Astrocyte (in vitro differentiated cells and primary cell): ENCODE measurements at regions not wholly inside any gene's neighbourhood (a gene's known extent, or its start where the extent isn't known, plus 50 kb on each side); places are given as distances from the start of the nearest gene placed in this dataset.
"Not testable (repeated sequence)": the region's sequence is repeated elsewhere in the genome, so short reads cannot be mapped to it uniquely, and the experiment has no call there.

Experiments used
- DNase-seq: peaks from one replicate; pipeline ENCODE4 v3.0.0-alpha.2; 2010; ENCODE audit warnings: low read depth
- FAIRE-seq: peaks from 2 replicates; lab custom pipeline; 2011; peaks lifted over from hg19 to GRCh38; lab: Jason Lieb, UNC
- H2AFZ ChIP-seq: 2 replicates; pipeline ENCODE4 v1.6.0; 2012; ENCODE audit warnings: low read depth, low read length, inconsistent platforms
- H3K27ac ChIP-seq: 2 replicates; pipeline ENCODE4 v1.5.1; 2011; ENCODE audit warnings: low read depth, low read length, inconsistent platforms
- H3K27me3 ChIP-seq: 2 replicates; pipeline ENCODE4 v1.6.0; 2011; ENCODE audit warnings: low read length, inconsistent platforms; ENCODE audit not compliant: insufficient read depth
- H3K36me3 ChIP-seq: 2 replicates; pipeline ENCODE4 v1.5.1; 2011; ENCODE audit warnings: low read length, inconsistent platforms; ENCODE audit not compliant: insufficient read depth
- H3K4me1 ChIP-seq: 2 replicates; pipeline ENCODE4 v1.5.1; 2011; ENCODE audit warnings: low read length, inconsistent platforms; ENCODE audit not compliant: insufficient read depth
- H3K4me2 ChIP-seq: 2 replicates; pipeline ENCODE4 v1.6.0; 2012; ENCODE audit warnings: low read length, inconsistent platforms
- H3K4me3 ChIP-seq: 2 replicates; pipeline ENCODE4 v1.5.1; 2011; ENCODE audit warnings: low read depth, mild to moderate bottlenecking, low read length, inconsistent platforms; ENCODE audit not compliant: insufficient read depth
- H3K79me2 ChIP-seq: 2 replicates; pipeline ENCODE4 v1.6.0; 2012; ENCODE audit warnings: mild to moderate bottlenecking, low read length, inconsistent platforms; ENCODE audit not compliant: insufficient read depth
- H3K9ac ChIP-seq: 2 replicates; pipeline ENCODE4 v1.6.0; 2012; ENCODE audit warnings: mild to moderate bottlenecking, low read length, inconsistent platforms
- H3K9me3 ChIP-seq: 2 replicates; pipeline ENCODE4 v1.5.1; 2012; ENCODE audit warnings: low read depth, mild to moderate bottlenecking, low read length, inconsistent platforms; ENCODE audit not compliant: insufficient read depth
- H4K20me1 ChIP-seq: 2 replicates; pipeline ENCODE4 v1.6.0; 2012; ENCODE audit warnings: low read length, inconsistent platforms; ENCODE audit not compliant: insufficient read depth
- H3K27ac Mint-ChIP-seq: one replicate; pipeline ENCODE4 v1.8.0; 2021; ENCODE audit warnings: mild to moderate bottlenecking, mixed read lengths; ENCODE audit not compliant: unreplicated experiment
- H3K27me3 Mint-ChIP-seq: one replicate; pipeline ENCODE4 v1.8.0; 2021; ENCODE audit warnings: low read depth, mixed read lengths; ENCODE audit not compliant: unreplicated experiment
- H3K36me3 Mint-ChIP-seq: one replicate; pipeline ENCODE4 v1.8.0; 2021; ENCODE audit warnings: low read depth, mixed read lengths; ENCODE audit not compliant: unreplicated experiment
- H3K4me1 Mint-ChIP-seq: one replicate; pipeline ENCODE4 v1.8.0; 2021; ENCODE audit warnings: low read depth, mixed read lengths; ENCODE audit not compliant: unreplicated experiment
- H3K4me3 Mint-ChIP-seq: one replicate; pipeline ENCODE4 v1.8.0; 2021; ENCODE audit warnings: mild to moderate bottlenecking, moderate library complexity, mixed read lengths; ENCODE audit not compliant: unreplicated experiment
- H3K9me3 Mint-ChIP-seq: one replicate; pipeline ENCODE4 v1.8.0; 2021; ENCODE audit warnings: mild to moderate bottlenecking, mixed read lengths; ENCODE audit not compliant: unreplicated experiment
- CTCF ChIP-seq: IDR thresholded peaks from 2 replicates; pipeline ENCODE4 v1.5.1; 2011; ENCODE audit warnings: low read depth, mild to moderate bottlenecking, inconsistent platforms, low read length, moderate library complexity; ENCODE audit not compliant: insufficient read depth
- EZH2 ChIP-seq: IDR thresholded peaks from 2 replicates; pipeline ENCODE4 v1.6.1; 2012; ENCODE audit warnings: mild to moderate bottlenecking, low read length, inconsistent platforms; ENCODE audit not compliant: insufficient read depth

- TF ChIP-seq CTCF (no peak), EZH2 (no peak)
- H3K4me2 ChIP-seq = no peak overlapping the region
- DNase-seq (no peak), FAIRE-seq (no peak)
- no peaks in the 10 kb centered on the region for H3K9me3 ChIP-seq
- Mint-ChIP-seq H3K9me3 (no peaks in the 10 kb centered on the region), H3K36me3 (no peaks in the 10 kb centered on the region), H3K27ac (no peak overlapping the region), H3K4me3 (no peak overlapping the region), H3K4me1 (no peaks in the 10 kb centered on the region), H3K27me3 (no peaks in the 10 kb centered on the region)
- no peak overlapping the region for H3K9ac ChIP-seq
- H2AFZ ChIP-seq = no peak overlapping the region
- H4K20me1 ChIP-seq = no peaks in the 10 kb centered on the region
- no peaks in the 10 kb centered on the region for H3K27me3 ChIP-seq
- H3K79me2 ChIP-seq = no peaks in the 10 kb centered on the region
- no peak overlapping the region for H3K4me3 ChIP-seq
- no peaks in the 10 kb centered on the region for H3K4me1 ChIP-seq
- no peaks in the 10 kb centered on the region for H3K36me3 ChIP-seq
- no peak overlapping the region for H3K27ac ChIP-seq
These were observed 88.8 kb upstream of the SLITRK5 start for GRCh38 chr13:87582399-87582798.

- FAIRE-seq (no peak), DNase-seq (no peak)
- no peak overlapping the region for H3K9ac ChIP-seq
- no peaks in the 10 kb centered on the region for H4K20me1 ChIP-seq
- H3K36me3 Mint-ChIP-seq = no peaks in the 10 kb centered on the region
- no peaks in the 10 kb centered on the region for H3K79me2 ChIP-seq
- H3K9me3 ChIP-seq = no peaks in the 10 kb centered on the region
- no peak overlapping the region for H3K4me2 ChIP-seq
- TF ChIP-seq CTCF (no peak), EZH2 (no peak)
- H3K4me3 ChIP-seq = no peak overlapping the region
- H3K27ac ChIP-seq = no peak overlapping the region
- no peaks in the 10 kb centered on the region for H3K36me3 ChIP-seq
- no peaks in the 10 kb centered on the region for H3K4me1 ChIP-seq
- H2AFZ ChIP-seq = no peak overlapping the region
- H3K9me3 Mint-ChIP-seq = no peaks in the 10 kb centered on the region
- no peak overlapping the region for H3K4me3 Mint-ChIP-seq
- no peaks in the 10 kb centered on the region for H3K4me1 Mint-ChIP-seq
- no peaks in the 10 kb centered on the region for H3K27me3 ChIP-seq
- H3K27ac Mint-ChIP-seq = no peak overlapping the region
- no peaks in the 10 kb centered on the region for H3K27me3 Mint-ChIP-seq
These were observed 80.7 kb upstream of the SLITRK5 start for GRCh38 chr13:87590518-87590917.

- not testable (repeated sequence) for H3K4me3 Mint-ChIP-seq, H3K9ac ChIP-seq, H3K4me2 ChIP-seq, H2AFZ ChIP-seq, H3K4me1 Mint-ChIP-seq, H3K27ac Mint-ChIP-seq, H3K27me3 ChIP-seq, H3K36me3 Mint-ChIP-seq, FAIRE-seq, DNase-seq, H3K4me3 ChIP-seq, H4K20me1 ChIP-seq, H3K4me1 ChIP-seq, H3K36me3 ChIP-seq, H3K9me3 ChIP-seq, H3K9me3 Mint-ChIP-seq, H3K79me2 ChIP-seq, H3K27ac ChIP-seq, H3K27me3 Mint-ChIP-seq
These were observed 66.7 kb upstream of the SLITRK5 start for GRCh38 chr13:87604437-87604836.
